ENCODE measurements at regions not wholly inside any gene's neighbourhood (a gene's known extent, or its start where the extent isn't known, plus 50 kb on each side); places are given as distances from the start of the nearest gene placed in this dataset.
"Not testable (repeated sequence)": the region's sequence is repeated elsewhere in the genome, so short reads cannot be mapped to it uniquely, and the experiment has no call there.

- no peak for DNase-seq
Measured at GRCh38 chr10:21363731-21364104, 161.8 kb downstream of the SKIDA1 start.

GRCh38 chr10:21363092-21363730 is 162.3 kb downstream of the SKIDA1 start:
- DNase-seq: no peak

- DNase-seq: no peak
Measured at GRCh38 chr10:21359202-21359601, 166.3 kb downstream of the SKIDA1 start.

- no peak for DNase-seq
Measured at GRCh38 chr10:21355591-21356011, 169.9 kb downstream of the SKIDA1 start.

- no peak for DNase-seq
Measured at GRCh38 chr10:21352886-21353285, 172.6 kb downstream of the SKIDA1 start.

GRCh38 chr10:21351594-21351993 is 173.9 kb downstream of the SKIDA1 start:
- not testable (repeated sequence) for DNase-seq

- no peak for DNase-seq
Measured at GRCh38 chr10:21349912-21350286, 175.6 kb downstream of the SKIDA1 start.

GRCh38 chr10:21347785-21348170 is 177.7 kb downstream of the SKIDA1 start:
- DNase-seq: no peak

GRCh38 chr10:21347043-21347784 is 178.3 kb downstream of the SKIDA1 start:
- no peak for DNase-seq

- no peak for DNase-seq
Measured at GRCh38 chr10:21343087-21343486, 182.4 kb downstream of the SKIDA1 start.

- not testable (repeated sequence) for DNase-seq
Measured at GRCh38 chr10:21342499-21342898, 183.0 kb downstream of the SKIDA1 start.

- DNase-seq: no peak
Measured at GRCh38 chr10:21340331-21340730, 185.2 kb downstream of the SKIDA1 start.

GRCh38 chr10:21337171-21337792 is 188.2 kb downstream of the SKIDA1 start:
- no peak for DNase-seq

- no peak for DNase-seq
Measured at GRCh38 chr10:21336476-21337170, 188.9 kb downstream of the SKIDA1 start.

GRCh38 chr10:21334891-21335696 is 190.4 kb downstream of the SKIDA1 start:
- DNase-seq: no peak

GRCh38 chr10:21330628-21331020 is 194.9 kb downstream of the SKIDA1 start:
- no peak for DNase-seq

- no peak for DNase-seq
Measured at GRCh38 chr10:21329995-21330627, 195.4 kb downstream of the SKIDA1 start.

- no peak for DNase-seq
Measured at GRCh38 chr10:21327289-21327993, 198.0 kb downstream of the SKIDA1 start.

- no peak for DNase-seq
Measured at GRCh38 chr10:21326594-21327288, 198.7 kb downstream of the SKIDA1 start.

- DNase-seq: peak; percentile 28
Measured at GRCh38 chr10:21318540-21319167, 206.8 kb downstream of the SKIDA1 start.

All from NCI-H2227 treated with DMSO at 0.1 percent for 48 hours (cell line).